Spleen (tissue), 7 donors: ENCODE measurements at regions not wholly inside any gene's neighbourhood (a gene's known extent, or its start where the extent isn't known, plus 50 kb on each side); places are given as distances from the start of the nearest gene placed in this dataset.

ENCODE experiments used
- POLR2A ChIP-seq, 3 donors: fragments of 450-650 bp; IDR thresholded peaks; one replicate each; pipeline ENCODE4 v1.5.1; 2017; ENCODE audit warnings: antibody characterized with exemption in 3 of 3, mild to moderate bottlenecking in 1 of 3
- POLR2AphosphoS5 ChIP-seq, 3 donors: sonication (generic); formaldehyde crosslinking; IDR thresholded peaks; one replicate each; pipeline ENCODE4 v1.5.1; 2017; ENCODE audit warnings: antibody characterized with exemption in 3 of 3
- TF ChIP-seq, protein P1 (sequence below), 11 experiments: fragments of 200-600 bp in 7 of 11; fragments of 450-650 bp in 4 of 11; sonication (generic) in 4 of 11; IDR thresholded peaks in 8 of 11; conservative IDR thresholded peaks in 3 of 11; 1 replicate in 7 of 11; 2 replicates in 4 of 11; pipeline versions ENCODE4 v1.4.0 to v1.8.0; 2016 to 2021; ENCODE audit warnings: antibody characterized with exemption in 11 of 11, inconsistent platforms in 4 of 11, mild to moderate bottlenecking in 1 of 11
- donor health status: DM: no; HTN: no; CAD: no; lungs with moderate emphysema.
- donor health status: DM: no; HTN: no; CAD: no.
- donor health status: DM: no; HTN: no; CAD: no.

GRCh38 chr10:118163217-118163616 is 116.5 kb upstream of the RAB11FIP2 start:
- TF ChIP-seq, protein P1, sequence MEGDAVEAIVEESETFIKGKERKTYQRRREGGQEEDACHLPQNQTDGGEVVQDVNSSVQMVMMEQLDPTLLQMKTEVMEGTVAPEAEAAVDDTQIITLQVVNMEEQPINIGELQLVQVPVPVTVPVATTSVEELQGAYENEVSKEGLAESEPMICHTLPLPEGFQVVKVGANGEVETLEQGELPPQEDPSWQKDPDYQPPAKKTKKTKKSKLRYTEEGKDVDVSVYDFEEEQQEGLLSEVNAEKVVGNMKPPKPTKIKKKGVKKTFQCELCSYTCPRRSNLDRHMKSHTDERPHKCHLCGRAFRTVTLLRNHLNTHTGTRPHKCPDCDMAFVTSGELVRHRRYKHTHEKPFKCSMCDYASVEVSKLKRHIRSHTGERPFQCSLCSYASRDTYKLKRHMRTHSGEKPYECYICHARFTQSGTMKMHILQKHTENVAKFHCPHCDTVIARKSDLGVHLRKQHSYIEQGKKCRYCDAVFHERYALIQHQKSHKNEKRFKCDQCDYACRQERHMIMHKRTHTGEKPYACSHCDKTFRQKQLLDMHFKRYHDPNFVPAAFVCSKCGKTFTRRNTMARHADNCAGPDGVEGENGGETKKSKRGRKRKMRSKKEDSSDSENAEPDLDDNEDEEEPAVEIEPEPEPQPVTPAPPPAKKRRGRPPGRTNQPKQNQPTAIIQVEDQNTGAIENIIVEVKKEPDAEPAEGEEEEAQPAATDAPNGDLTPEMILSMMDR (IDR thresholded peaks at IDR 0.05 in 8 of 11, conservative IDR thresholded peaks at IDR 0.05 in 3 of 11), result no peak
- TF ChIP-seq POLR2AphosphoS5 (IDR thresholded peaks at IDR 0.05), result no peak
- no peak for TF ChIP-seq POLR2A (IDR thresholded peaks at IDR 0.05)
